GM18499 (cell line): ENCODE measurements at regions not wholly inside any gene's neighbourhood (a gene's known extent, or its start where the extent isn't known, plus 50 kb on each side); places are given as distances from the start of the nearest gene placed in this dataset.

Experiments used
- ATAC-seq: cut with Tn5 transposase; IDR thresholded peaks from one replicate; pipeline ENCODE4 v1.9.1; 2021; ENCODE audit warnings: moderate number of reproducible peaks; ENCODE audit not compliant: insufficient read depth, unreplicated experiment

GRCh38 chr2:234345921-234346320, 151.0 kb downstream of the ARL4C start:
- no peak for ATAC-seq

GRCh38 chr2:234344012-234344411, 152.9 kb downstream of the ARL4C start:
- no peak for ATAC-seq

GRCh38 chr2:234343372-234343771, 153.5 kb downstream of the ARL4C start:
- ATAC-seq: no peak

- no peak for ATAC-seq
Observed at GRCh38 chr2:234341306-234341985, 155.4 kb downstream of the ARL4C start.

- ATAC-seq: no peak
Observed at GRCh38 chr2:234339501-234339900, 157.4 kb downstream of the ARL4C start.

GRCh38 chr2:234339011-234339410, 157.9 kb downstream of the ARL4C start:
- ATAC-seq: no peak

GRCh38 chr2:234335661-234336228, 161.1 kb downstream of the ARL4C start:
- ATAC-seq: no peak

- ATAC-seq: no peak
Observed at GRCh38 chr2:234334756-234335155, 162.1 kb downstream of the ARL4C start.

- ATAC-seq: no peak
Observed at GRCh38 chr2:234334151-234334550, 162.7 kb downstream of the ARL4C start.

- ATAC-seq: no peak
Observed at GRCh38 chr2:234333168-234334130, 163.4 kb downstream of the ARL4C start.

GRCh38 chr2:234331966-234332365, 164.9 kb downstream of the ARL4C start:
- ATAC-seq: no peak

GRCh38 chr2:234331566-234331965, 165.3 kb downstream of the ARL4C start:
- no peak for ATAC-seq

GRCh38 chr2:234330902-234331301, 166.0 kb downstream of the ARL4C start:
- ATAC-seq: no peak

- ATAC-seq: no peak
Observed at GRCh38 chr2:234329202-234329960, 167.5 kb downstream of the ARL4C start.

GRCh38 chr2:234328444-234328990, 168.4 kb downstream of the ARL4C start:
- ATAC-seq: no peak

GRCh38 chr2:234326694-234327093, 170.2 kb downstream of the ARL4C start:
- ATAC-seq: no peak

- ATAC-seq: no peak
Observed at GRCh38 chr2:234324116-234324515, 172.8 kb downstream of the ARL4C start.

- no peak for ATAC-seq
Observed at GRCh38 chr2:234322766-234323465, 174.0 kb downstream of the ARL4C start.

- ATAC-seq: no peak
Observed at GRCh38 chr2:234320066-234320465, 176.8 kb downstream of the ARL4C start.

- no peak for ATAC-seq
Observed at GRCh38 chr2:234318361-234318760, 178.5 kb downstream of the ARL4C start.
